ENCODE measurements at regions not wholly inside any gene's neighbourhood (a gene's known extent, or its start where the extent isn't known, plus 50 kb on each side); places are given as distances from the start of the nearest gene placed in this dataset.
"Not testable (repeated sequence)": the region's sequence is repeated elsewhere in the genome, so short reads cannot be mapped to it uniquely, and the experiment has no call there.

DNA sequence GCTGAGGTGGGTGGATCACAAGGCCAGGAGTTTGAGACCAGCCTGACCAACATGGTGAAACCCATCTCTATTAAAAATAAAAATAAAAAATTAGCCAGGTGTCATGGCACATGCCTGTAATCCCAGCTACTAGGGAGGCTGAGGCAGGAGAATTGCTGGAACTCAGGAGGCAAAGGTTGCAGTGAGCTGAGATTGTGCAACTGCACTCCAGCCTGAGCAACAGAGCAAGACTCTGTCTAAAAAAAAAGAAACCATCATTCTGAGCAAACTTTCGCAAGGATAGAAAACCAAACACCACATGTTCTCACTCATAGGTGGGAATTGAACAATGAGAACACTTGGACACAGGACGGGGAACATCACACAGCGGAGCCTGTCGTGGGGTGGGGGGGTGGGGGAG is 126.4 kb downstream of the MPP7 start:
- TF ChIP-seq EZH2 (optimal IDR thresholded peaks at IDR 0.05; ENCODE audit: low read depth, low read length); EZH2phosphoT487 (IDR thresholded peaks at IDR 0.05; ENCODE audit: low read length): not testable (repeated sequence)
- TF ChIP-seq, protein P1, sequence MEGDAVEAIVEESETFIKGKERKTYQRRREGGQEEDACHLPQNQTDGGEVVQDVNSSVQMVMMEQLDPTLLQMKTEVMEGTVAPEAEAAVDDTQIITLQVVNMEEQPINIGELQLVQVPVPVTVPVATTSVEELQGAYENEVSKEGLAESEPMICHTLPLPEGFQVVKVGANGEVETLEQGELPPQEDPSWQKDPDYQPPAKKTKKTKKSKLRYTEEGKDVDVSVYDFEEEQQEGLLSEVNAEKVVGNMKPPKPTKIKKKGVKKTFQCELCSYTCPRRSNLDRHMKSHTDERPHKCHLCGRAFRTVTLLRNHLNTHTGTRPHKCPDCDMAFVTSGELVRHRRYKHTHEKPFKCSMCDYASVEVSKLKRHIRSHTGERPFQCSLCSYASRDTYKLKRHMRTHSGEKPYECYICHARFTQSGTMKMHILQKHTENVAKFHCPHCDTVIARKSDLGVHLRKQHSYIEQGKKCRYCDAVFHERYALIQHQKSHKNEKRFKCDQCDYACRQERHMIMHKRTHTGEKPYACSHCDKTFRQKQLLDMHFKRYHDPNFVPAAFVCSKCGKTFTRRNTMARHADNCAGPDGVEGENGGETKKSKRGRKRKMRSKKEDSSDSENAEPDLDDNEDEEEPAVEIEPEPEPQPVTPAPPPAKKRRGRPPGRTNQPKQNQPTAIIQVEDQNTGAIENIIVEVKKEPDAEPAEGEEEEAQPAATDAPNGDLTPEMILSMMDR (IDR thresholded peaks at IDR 0.05; ENCODE audit: low read length): not testable (repeated sequence)

Measured in MM.1S (cell line).